ENCODE measurements at regions not wholly inside any gene's neighbourhood (a gene's known extent, or its start where the extent isn't known, plus 50 kb on each side); places are given as distances from the start of the nearest gene placed in this dataset.

DNA sequence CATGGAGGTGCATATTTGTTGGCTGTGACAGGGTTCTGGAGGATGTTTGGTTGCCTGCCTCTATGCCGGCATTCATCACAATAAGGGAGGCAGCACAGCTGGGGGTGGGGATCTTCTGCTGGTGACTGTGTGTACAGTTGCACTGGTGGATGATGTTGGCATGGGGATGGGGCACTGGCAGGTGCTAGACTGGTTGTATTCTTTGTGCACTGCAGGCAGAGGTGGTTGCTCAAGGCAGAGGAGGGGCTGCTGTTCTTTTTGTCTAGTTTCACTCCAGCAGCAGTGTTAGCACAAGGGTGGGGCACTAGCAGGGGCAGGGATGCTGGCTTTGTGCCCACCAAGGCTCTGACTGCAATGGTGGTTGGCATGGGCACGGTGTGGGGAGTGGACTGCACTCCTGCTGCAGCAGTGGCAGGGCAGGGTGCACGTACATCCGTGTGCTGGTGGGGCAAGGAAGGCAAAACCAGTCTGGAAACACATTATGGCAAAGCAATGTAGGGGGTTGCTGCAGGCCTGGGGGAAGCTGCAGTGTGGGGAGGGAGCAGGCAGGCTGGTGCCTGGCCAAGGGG lies 69.3 kb downstream of the ISOC1 start:
- Histone ChIP-seq H3K4me3 (no peak overlapping the region), H3K27ac (no peak overlapping the region), H3K27me3 (no peaks in the 10 kb centered on the region), H3K9me3 (no peaks in the 10 kb centered on the region), H3K36me3 (replicated peaks in 1 of 2; ENCODE audit: insufficient read depth in 1 of 2, low read depth in 2 of 2) (no peaks in the 10 kb centered on the region), H3K4me1 (no peaks in the 10 kb centered on the region)
- 90 to 97% methylated on average over 3 to 4 of the region's 4 CpGs for WGBS, 2 donors
- TF ChIP-seq, protein P1, sequence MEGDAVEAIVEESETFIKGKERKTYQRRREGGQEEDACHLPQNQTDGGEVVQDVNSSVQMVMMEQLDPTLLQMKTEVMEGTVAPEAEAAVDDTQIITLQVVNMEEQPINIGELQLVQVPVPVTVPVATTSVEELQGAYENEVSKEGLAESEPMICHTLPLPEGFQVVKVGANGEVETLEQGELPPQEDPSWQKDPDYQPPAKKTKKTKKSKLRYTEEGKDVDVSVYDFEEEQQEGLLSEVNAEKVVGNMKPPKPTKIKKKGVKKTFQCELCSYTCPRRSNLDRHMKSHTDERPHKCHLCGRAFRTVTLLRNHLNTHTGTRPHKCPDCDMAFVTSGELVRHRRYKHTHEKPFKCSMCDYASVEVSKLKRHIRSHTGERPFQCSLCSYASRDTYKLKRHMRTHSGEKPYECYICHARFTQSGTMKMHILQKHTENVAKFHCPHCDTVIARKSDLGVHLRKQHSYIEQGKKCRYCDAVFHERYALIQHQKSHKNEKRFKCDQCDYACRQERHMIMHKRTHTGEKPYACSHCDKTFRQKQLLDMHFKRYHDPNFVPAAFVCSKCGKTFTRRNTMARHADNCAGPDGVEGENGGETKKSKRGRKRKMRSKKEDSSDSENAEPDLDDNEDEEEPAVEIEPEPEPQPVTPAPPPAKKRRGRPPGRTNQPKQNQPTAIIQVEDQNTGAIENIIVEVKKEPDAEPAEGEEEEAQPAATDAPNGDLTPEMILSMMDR (IDR thresholded peaks at IDR 0.05): no peak
- no peak for TF ChIP-seq POLR2A (IDR thresholded peaks at IDR 0.05)
- intact Hi-C loops (cut with DNase I): no loop called here
- no peak for ATAC-seq
- no peak for DNase-seq

DNA sequence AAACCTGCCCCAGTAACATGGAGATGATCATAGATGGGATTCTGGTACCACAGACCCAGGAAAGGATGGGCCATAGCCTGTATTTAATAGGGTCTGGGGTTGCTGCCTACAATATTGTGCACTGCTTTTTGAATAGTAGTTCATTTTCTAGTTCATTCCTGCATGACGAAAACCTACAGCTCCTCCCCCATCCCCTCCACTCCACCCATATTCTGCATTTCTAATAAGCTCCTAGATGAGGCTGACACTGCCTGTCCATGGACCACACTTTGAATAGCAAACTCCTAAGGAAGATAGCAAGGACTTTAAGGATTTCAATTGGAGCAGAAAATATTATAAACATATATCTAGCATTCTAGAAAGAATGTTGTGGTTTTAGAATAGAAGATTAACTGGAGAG lies 75.5 kb downstream of the ISOC1 start:
- H3K4me1 ChIP-seq: no peaks in the 10 kb centered on the region
- WGBS, 2 donors: 52 to 85% methylated on average over 1 of the region's 1 CpG
- no peak for DNase-seq
- H3K27ac ChIP-seq: no peak overlapping the region
- no peaks in the 10 kb centered on the region for H3K9me3 ChIP-seq
- intact Hi-C loops (cut with DNase I): no loop called here
- no peak for ATAC-seq
- H3K27me3 ChIP-seq: no peaks in the 10 kb centered on the region
- TF ChIP-seq, protein P1 (IDR thresholded peaks at IDR 0.05): no peak
- no peak for TF ChIP-seq POLR2A (IDR thresholded peaks at IDR 0.05)
- no peaks in the 10 kb centered on the region for H3K36me3 ChIP-seq (replicated peaks in 1 of 2; ENCODE audit: insufficient read depth in 1 of 2, low read depth in 2 of 2)
- H3K4me3 ChIP-seq: no peak overlapping the region

DNA sequence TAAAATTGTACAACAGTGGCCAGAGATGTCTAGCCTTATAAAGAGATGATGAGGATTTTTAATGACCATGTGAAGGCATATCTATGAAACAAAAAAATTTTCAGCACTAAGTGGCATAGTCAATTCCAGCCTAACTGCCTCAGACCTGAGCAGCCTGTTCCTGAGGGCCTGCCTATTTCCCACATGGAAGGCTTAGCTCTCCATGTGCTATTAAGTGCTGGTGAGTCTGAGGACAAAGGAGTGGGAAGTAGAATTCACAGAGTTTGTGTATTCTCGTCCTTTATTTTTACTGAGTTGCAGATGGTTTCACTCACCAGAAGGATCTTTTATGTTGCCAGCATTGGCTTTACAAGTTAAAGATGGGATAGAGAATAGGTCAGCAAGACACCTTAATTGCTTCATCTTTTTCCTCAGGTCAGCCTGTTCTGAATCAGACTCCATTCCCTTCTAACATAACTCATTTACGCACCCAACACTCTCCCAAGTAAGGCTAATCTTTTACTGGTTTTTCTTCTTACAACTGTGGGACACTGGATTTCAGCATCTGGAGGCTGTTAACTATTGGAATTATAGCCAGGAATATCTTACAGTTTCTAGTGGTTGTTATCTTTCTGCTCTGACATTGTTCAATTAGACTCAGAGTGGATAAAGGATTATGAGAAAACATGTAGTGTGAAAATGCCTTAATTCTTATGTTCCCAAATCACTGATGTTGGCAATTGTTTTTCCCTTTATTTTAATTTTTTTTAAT lies 76.8 kb downstream of the ISOC1 start:
- ATAC-seq (no peak), DNase-seq (no peak)
- no peaks in the 10 kb centered on the region for H3K4me1 ChIP-seq
- no peak overlapping the region for H3K27ac ChIP-seq
- intact Hi-C loops (cut with DNase I): no loop called here
- H3K36me3 ChIP-seq (replicated peaks in 1 of 2; ENCODE audit: insufficient read depth in 1 of 2, low read depth in 2 of 2): no peaks in the 10 kb centered on the region
- 82 to 90% methylated on average over 2 of the region's 2 CpGs for WGBS, 2 donors
- no peak for TF ChIP-seq POLR2A (IDR thresholded peaks at IDR 0.05)
- TF ChIP-seq, protein P1 (IDR thresholded peaks at IDR 0.05): no peak
- no peak overlapping the region for H3K4me3 ChIP-seq
- no peaks in the 10 kb centered on the region for H3K9me3 ChIP-seq
- no peaks in the 10 kb centered on the region for H3K27me3 ChIP-seq

DNA sequence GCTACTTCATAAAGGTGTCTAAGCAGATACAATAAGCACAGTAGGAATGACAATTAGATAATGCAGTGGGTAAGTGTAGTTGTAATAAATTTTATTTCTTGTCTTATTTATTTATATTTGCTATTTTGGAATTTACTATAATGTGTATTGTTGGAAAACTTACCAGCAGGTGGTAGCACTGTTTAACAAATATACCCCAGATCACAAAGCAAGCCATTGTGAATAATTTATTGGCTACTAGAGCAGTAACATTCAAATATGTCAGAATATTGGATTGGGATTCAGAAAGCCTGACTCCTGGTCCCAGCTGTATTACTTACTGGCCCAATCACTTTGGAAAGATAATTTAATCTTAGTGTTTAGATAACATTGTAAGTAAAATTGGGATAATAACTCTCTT lies 78.0 kb downstream of the ISOC1 start:
- Histone ChIP-seq H3K36me3 (replicated peaks in 1 of 2; ENCODE audit: insufficient read depth in 1 of 2, low read depth in 2 of 2) (no peaks in the 10 kb centered on the region), H3K4me1 (no peaks in the 10 kb centered on the region), H3K27ac (no peak overlapping the region), H3K9me3 (no peaks in the 10 kb centered on the region), H3K27me3 (no peaks in the 10 kb centered on the region), H3K4me3 (no peak overlapping the region)
- no peak for TF ChIP-seq POLR2A (IDR thresholded peaks at IDR 0.05)
- TF ChIP-seq, protein P1 (IDR thresholded peaks at IDR 0.05): peak in 1 of 7 experiments; percentile 18
- DNase-seq (no peak), ATAC-seq (no peak)
- intact Hi-C loops (cut with DNase I): no loop called here

DNA sequence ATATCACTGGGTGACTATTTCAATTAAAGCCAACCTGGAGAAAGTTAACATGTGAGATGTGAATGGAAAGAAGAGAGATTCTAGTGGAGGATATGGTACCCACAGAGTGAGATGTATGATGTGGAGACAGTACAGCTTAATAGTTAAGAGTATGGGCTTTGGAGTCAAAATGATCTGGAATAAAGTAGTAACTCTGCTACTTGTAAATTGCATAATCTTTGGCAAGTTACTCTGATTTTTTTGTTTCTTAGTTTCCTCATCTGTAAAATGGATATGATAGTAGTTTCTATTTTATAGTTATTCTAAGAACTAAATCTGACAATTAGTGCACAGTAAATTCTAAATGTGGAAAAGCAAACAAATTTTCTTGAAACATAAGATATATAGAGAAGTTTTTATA lies 79.2 kb downstream of the ISOC1 start:
- intact Hi-C loops (cut with DNase I): no loop called here
- no peaks in the 10 kb centered on the region for H3K4me1 ChIP-seq

More for the DNA sequence above, 79.2 kb downstream of the ISOC1 start:
- Histone ChIP-seq H3K27ac (no peak overlapping the region), H3K9me3 (no peaks in the 10 kb centered on the region), H3K4me3 (no peak overlapping the region), H3K27me3 (no peaks in the 10 kb centered on the region), H3K36me3 (replicated peaks in 1 of 2; ENCODE audit: insufficient read depth in 1 of 2, low read depth in 2 of 2) (no peaks in the 10 kb centered on the region)
- DNase-seq: no peak
- no peak for TF ChIP-seq POLR2A (IDR thresholded peaks at IDR 0.05)
- TF ChIP-seq, protein P1 (IDR thresholded peaks at IDR 0.05): no peak
- ATAC-seq: no peak
